Brain microvascular endothelial cell (primary cell): ENCODE measurements at regions not wholly inside any gene's neighbourhood (a gene's known extent, or its start where the extent isn't known, plus 50 kb on each side); places are given as distances from the start of the nearest gene placed in this dataset.
A peak's percentile ranks its signal among the peaks of the same experiment; 100 is the strongest.

Experiments used
- DNase-seq: peaks from one replicate; pipeline ENCODE4 v3.0.0-alpha.2; 2020
- H3K27ac ChIP-seq: fragments of 250-450 bp; sonication (Bioruptor Pico); 2 replicates; pipeline ENCODE4 v1.5.1; 2020; ENCODE audit warnings: mild to moderate bottlenecking, moderate library complexity
- H3K27me3 ChIP-seq: fragments of 250-450 bp; sonication (Bioruptor Pico); replicated peaks from 2 replicates; pipeline ENCODE4 v1.5.1; 2020; ENCODE audit warnings: mild to moderate bottlenecking
- H3K36me3 ChIP-seq: fragments of 250-450 bp; sonication (Bioruptor Pico); replicated peaks from 2 replicates; pipeline ENCODE4 v1.5.1; 2020; ENCODE audit warnings: mild to moderate bottlenecking
- H3K4me3 ChIP-seq: 2 replicates; pipeline ENCODE4 v1.5.1; 2011; ENCODE audit warnings: low read depth, mild to moderate bottlenecking, control low read depth, low read length, moderate library complexity
- CTCF ChIP-seq: IDR thresholded peaks from 2 replicates; pipeline ENCODE4 v1.5.1; 2011; ENCODE audit warnings: low read depth, mild to moderate bottlenecking, moderate library complexity, low read length, control low read depth, inconsistent platforms; ENCODE audit errors: missing control alignments
- in situ Hi-C: cut with HindIII; loops from 2 replicates; pipeline ENCODE4 v1.10.0; 2017; ENCODE audit warnings: low sequenced_read_pairs, low pct_ligation_motif_present

GRCh38 chr11:121886996-121887395 lies 229.0 kb downstream of the BLID start:
- in situ Hi-C loops, result no loop called here
- TF ChIP-seq CTCF, result no peak
- no peaks in the 10 kb centered on the region for H3K27me3 ChIP-seq

GRCh38 chr11:121886005-121886734 lies 229.8 kb downstream of the BLID start:
- in situ Hi-C loops, result no loop called here
- no peak for TF ChIP-seq CTCF
- no peak for DNase-seq
- no peaks in the 10 kb centered on the region for H3K27me3 ChIP-seq
- no peaks in the 10 kb centered on the region for H3K36me3 ChIP-seq
- H3K27ac ChIP-seq, result no peak overlapping the region
- no peak overlapping the region for H3K4me3 ChIP-seq

More at GRCh38 chr11:121886996-121887395, 229.0 kb downstream of the BLID start:
- Histone ChIP-seq H3K4me3 (no peak overlapping the region), H3K36me3 (no peaks in the 10 kb centered on the region), H3K27ac (no peak overlapping the region)
- DNase-seq, result no peak

GRCh38 chr11:121884626-121885025 lies 231.4 kb downstream of the BLID start:
- TF ChIP-seq CTCF, result no peak
- H3K4me3 ChIP-seq, result no peak overlapping the region
- in situ Hi-C loops, result no loop called here
- DNase-seq, result no peak
- no peaks in the 10 kb centered on the region for H3K27me3 ChIP-seq
- no peak overlapping the region for H3K27ac ChIP-seq
- H3K36me3 ChIP-seq, result no peaks in the 10 kb centered on the region

DNA sequence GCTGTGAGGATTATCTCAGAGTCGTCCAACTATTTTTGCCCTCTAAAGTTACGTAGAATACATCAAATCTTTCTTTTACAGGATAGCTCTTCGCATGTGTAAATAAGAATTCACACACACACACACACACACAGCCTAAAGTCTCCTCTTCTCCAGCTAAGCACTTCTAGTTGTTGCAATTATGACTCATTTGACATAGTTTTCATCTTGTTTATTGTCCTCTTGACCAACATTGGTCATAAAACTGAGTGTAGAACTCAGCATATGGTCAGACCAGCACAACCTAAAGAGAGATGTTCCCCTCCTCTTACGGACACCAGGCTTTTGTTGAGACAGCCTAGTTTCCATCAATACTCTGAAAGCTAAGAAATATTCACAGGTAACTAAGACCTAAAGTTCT lies 234.2 kb downstream of the BLID start:
- no peak overlapping the region for H3K4me3 ChIP-seq
- in situ Hi-C loops, result no loop called here
- DNase-seq, result peak; percentile 54
- no peaks in the 10 kb centered on the region for H3K36me3 ChIP-seq
- no peak for TF ChIP-seq CTCF
- H3K27ac ChIP-seq, result no peak overlapping the region
- H3K27me3 ChIP-seq, result no peaks in the 10 kb centered on the region

GRCh38 chr11:121877152-121877551 lies 238.9 kb downstream of the BLID start:
- H3K4me3 ChIP-seq, result no peak overlapping the region
- in situ Hi-C loops, result no loop called here
- DNase-seq, result no peak
- no peaks in the 10 kb centered on the region for H3K36me3 ChIP-seq
- no peaks in the 10 kb centered on the region for H3K27me3 ChIP-seq
- no peak overlapping the region for H3K27ac ChIP-seq
- no peak for TF ChIP-seq CTCF

GRCh38 chr11:121873766-121874165 lies 242.2 kb downstream of the BLID start:
- no peak overlapping the region for H3K27ac ChIP-seq
- no peak for DNase-seq
- TF ChIP-seq CTCF, result no peak
- no peak overlapping the region for H3K4me3 ChIP-seq
- no peaks in the 10 kb centered on the region for H3K27me3 ChIP-seq
- in situ Hi-C loops, result no loop called here
- H3K36me3 ChIP-seq, result no peaks in the 10 kb centered on the region
